Upper lobe of left lung (tissue), 4 donors: ENCODE measurements at regions not wholly inside any gene's neighbourhood (a gene's known extent, or its start where the extent isn't known, plus 50 kb on each side); places are given as distances from the start of the nearest gene placed in this dataset.

Experiments
- CTCF ChIP-seq, 6 experiments: fragments of 450-650 bp in 4 of 6; fragments of 200-600 bp in 2 of 6; sonication (generic) in 2 of 6; IDR thresholded peaks; one replicate each; pipeline ENCODE4 v1.5.1; 2016 to 2019; ENCODE audit warnings: antibody characterized with exemption in 6 of 6
- EP300 ChIP-seq, 4 donors: sonication (generic); formaldehyde crosslinking; IDR thresholded peaks; one replicate each; pipeline ENCODE4 v1.5.1; 2017; ENCODE audit warnings: antibody characterized with exemption in 4 of 4, control low read depth in 2 of 4
- POLR2A ChIP-seq, 4 donors: fragments of 450-650 bp; IDR thresholded peaks; one replicate each; pipeline ENCODE4 v1.5.1; 2016 to 2017; ENCODE audit warnings: antibody characterized with exemption in 4 of 4, mild to moderate bottlenecking in 2 of 4

GRCh38 chr1:55636696-55637095 is 421.5 kb upstream of the USP24 start:
- no peak for TF ChIP-seq CTCF (IDR thresholded peaks at IDR 0.05)
- no peak for TF ChIP-seq POLR2A (IDR thresholded peaks at IDR 0.05)
- no peak for TF ChIP-seq EP300 (IDR thresholded peaks at IDR 0.05)
